GM12892 (cell line): ENCODE measurements at regions not wholly inside any gene's neighbourhood (a gene's known extent, or its start where the extent isn't known, plus 50 kb on each side); places are given as distances from the start of the nearest gene placed in this dataset.

Experiments
- POLR2A ChIP-seq: IDR thresholded peaks from 2 replicates; pipeline ENCODE4 v1.6.1; 2011; ENCODE audit warnings: low read depth, low read length, control low read depth
- POLR2AphosphoS5 ChIP-seq: IDR thresholded peaks from 2 replicates; pipeline ENCODE4 v1.6.1; 2011; ENCODE audit warnings: low read depth, low read length, control low read depth
- TAF1 ChIP-seq: IDR thresholded peaks from 2 replicates; pipeline ENCODE4 v1.6.1; 2011; ENCODE audit warnings: low read depth, mild to moderate bottlenecking, control low read depth, low read length, borderline replicate concordance

DNA sequence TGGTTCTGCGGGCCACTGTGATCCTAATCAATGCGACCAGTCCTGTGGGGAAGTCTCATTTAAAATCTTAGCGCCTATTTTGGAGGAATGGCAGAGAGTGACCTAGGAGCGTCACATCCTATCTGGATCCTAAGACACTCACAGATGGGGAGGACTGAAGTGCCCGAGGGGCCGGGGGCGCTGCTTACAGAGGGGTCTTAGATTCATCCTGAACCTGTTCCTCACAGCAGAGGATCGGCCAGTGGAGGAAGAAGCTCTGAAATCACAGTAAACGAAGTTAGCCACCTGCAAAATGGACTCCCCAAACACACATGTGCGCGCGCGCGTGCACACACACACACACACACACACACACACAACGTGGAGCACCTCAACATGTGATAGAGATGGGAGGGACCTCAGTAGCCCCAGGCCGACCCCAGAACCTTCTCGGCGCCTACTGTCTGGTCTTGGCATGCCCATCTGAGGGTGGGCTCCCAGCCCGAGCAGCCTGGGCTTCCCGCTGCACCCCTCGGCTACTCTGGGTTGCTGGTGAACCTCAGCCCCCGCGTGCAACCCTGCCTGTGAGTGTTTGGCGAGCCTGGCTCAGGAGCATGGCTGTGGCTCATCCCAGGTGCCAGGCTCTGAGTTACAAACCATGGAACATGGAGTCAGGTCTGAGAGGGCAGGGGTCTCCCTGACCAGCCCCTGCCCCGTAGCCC, 613.3 kb downstream of the TBC1D22A start:
- no peak for TF ChIP-seq POLR2A
- TF ChIP-seq POLR2AphosphoS5: no peak
- no peak for TF ChIP-seq TAF1
